ENCODE measurements at regions not wholly inside any gene's neighbourhood (a gene's known extent, or its start where the extent isn't known, plus 50 kb on each side); places are given as distances from the start of the nearest gene placed in this dataset.

GRCh38 chr10:15439341-15439842 is 68.3 kb upstream of the FAM171A1 start:
- TF ChIP-seq CTCF (conservative IDR thresholded peaks at IDR 0.05 in 1 of 2, IDR thresholded peaks at IDR 0.05 in 1 of 2; ENCODE audit: low read depth in 1 of 2, low read length in 2 of 2) (peak; percentile 37 to 67), EZH2 (IDR thresholded peaks at IDR 0.05; ENCODE audit: low read length, missing control alignments) (no peak)
- DNase-seq (ENCODE audit: low read depth in 2 of 2) = peak; percentile 13 to 43

GRCh38 chr10:15436696-15437095 is 65.6 kb upstream of the FAM171A1 start:
- Histone ChIP-seq H3K36me3 (ENCODE audit: control insufficient read depth, insufficient read depth, low read length) (no peaks in the 10 kb centered on the region), H3K79me2 (ENCODE audit: control insufficient read depth, insufficient read depth, low read length) (no peaks in the 10 kb centered on the region), H3K27me3 (ENCODE audit: control insufficient read depth, insufficient read depth, low read length) (no peaks in the 10 kb centered on the region), H4K20me1 (ENCODE audit: control insufficient read depth, extremely low read depth, insufficient read depth, low read length) (no peaks in the 10 kb centered on the region), H3K27ac (ENCODE audit: insufficient read depth, low read length) (no peak overlapping the region), H2AFZ (ENCODE audit: low read length) (no peak overlapping the region), H3K9ac (ENCODE audit: insufficient read depth, low read length) (no peak overlapping the region), H3K4me1 (ENCODE audit: control insufficient read depth, extremely low read depth, insufficient read depth, low read length) (peaks cover 4% of the 10 kb centered on the region), H3K9me3 (ENCODE audit: control insufficient read depth, insufficient read depth, low read depth, low read length) (no peaks in the 10 kb centered on the region), H3K4me2 (ENCODE audit: extremely low read depth, insufficient read depth, low read length) (no peak overlapping the region), H3K4me3 (replicated peaks in 1 of 4; ENCODE audit: control extremely low read depth in 1 of 4, insufficient read depth in 1 of 4, low read depth in 3 of 4, low read length in 4 of 4) (no peak overlapping the region)
- DNase-seq (ENCODE audit: low read depth in 2 of 2) = peak; percentile 29 to 55
- TF ChIP-seq EZH2 (IDR thresholded peaks at IDR 0.05; ENCODE audit: low read length, missing control alignments) (no peak), CTCF (conservative IDR thresholded peaks at IDR 0.05 in 1 of 2, IDR thresholded peaks at IDR 0.05 in 1 of 2; ENCODE audit: low read depth in 1 of 2, low read length in 2 of 2) (no peak)

More at GRCh38 chr10:15439341-15439842, 68.3 kb upstream of the FAM171A1 start:
- Histone ChIP-seq H3K79me2 (ENCODE audit: control insufficient read depth, insufficient read depth, low read length) (no peaks in the 10 kb centered on the region), H3K9ac (ENCODE audit: insufficient read depth, low read length) (peak overlapping the region; percentile 16), H3K9me3 (ENCODE audit: control insufficient read depth, insufficient read depth, low read depth, low read length) (no peaks in the 10 kb centered on the region), H2AFZ (ENCODE audit: low read length) (peak overlapping the region; percentile 96), H4K20me1 (ENCODE audit: control insufficient read depth, extremely low read depth, insufficient read depth, low read length) (no peaks in the 10 kb centered on the region), H3K36me3 (ENCODE audit: control insufficient read depth, insufficient read depth, low read length) (no peaks in the 10 kb centered on the region), H3K27ac (ENCODE audit: insufficient read depth, low read length) (no peak overlapping the region), H3K27me3 (ENCODE audit: control insufficient read depth, insufficient read depth, low read length) (no peaks in the 10 kb centered on the region), H3K4me1 (ENCODE audit: control insufficient read depth, extremely low read depth, insufficient read depth, low read length) (peaks cover 4% of the 10 kb centered on the region), H3K4me2 (ENCODE audit: extremely low read depth, insufficient read depth, low read length) (peak overlapping the region; percentile 82), H3K4me3 (replicated peaks in 1 of 4; ENCODE audit: control extremely low read depth in 1 of 4, insufficient read depth in 1 of 4, low read depth in 3 of 4, low read length in 4 of 4) (peak overlapping the region; percentile 25 to 46 (median 42))

- H3K9me3 ChIP-seq (ENCODE audit: control insufficient read depth, insufficient read depth, low read depth, low read length) = no peaks in the 10 kb centered on the region
- no peak overlapping the region for H3K9ac ChIP-seq (ENCODE audit: insufficient read depth, low read length)
- peak; percentile 32 to 68 for DNase-seq (ENCODE audit: low read depth in 2 of 2)
- peak overlapping the region; percentile 18 to 69 (median 42) for H3K4me3 ChIP-seq (replicated peaks in 1 of 4; ENCODE audit: control extremely low read depth in 1 of 4, insufficient read depth in 1 of 4, low read depth in 3 of 4, low read length in 4 of 4)
- peak overlapping the region; percentile 44 for H3K4me2 ChIP-seq (ENCODE audit: extremely low read depth, insufficient read depth, low read length)
- no peaks in the 10 kb centered on the region for H3K79me2 ChIP-seq (ENCODE audit: control insufficient read depth, insufficient read depth, low read length)
- no peaks in the 10 kb centered on the region for H3K4me1 ChIP-seq (ENCODE audit: control insufficient read depth, extremely low read depth, insufficient read depth, low read length)
- peak overlapping the region; percentile 60 for H2AFZ ChIP-seq (ENCODE audit: low read length)
- no peaks in the 10 kb centered on the region for H3K27me3 ChIP-seq (ENCODE audit: control insufficient read depth, insufficient read depth, low read length)
- no peaks in the 10 kb centered on the region for H3K36me3 ChIP-seq (ENCODE audit: control insufficient read depth, insufficient read depth, low read length)
- H3K27ac ChIP-seq (ENCODE audit: insufficient read depth, low read length) = no peak overlapping the region
- TF ChIP-seq EZH2 (IDR thresholded peaks at IDR 0.05; ENCODE audit: low read length, missing control alignments) (no peak), CTCF (conservative IDR thresholded peaks at IDR 0.05 in 1 of 2, IDR thresholded peaks at IDR 0.05 in 1 of 2; ENCODE audit: low read depth in 1 of 2, low read length in 2 of 2) (peak; percentile 62 to 71)
- no peaks in the 10 kb centered on the region for H4K20me1 ChIP-seq (ENCODE audit: control insufficient read depth, extremely low read depth, insufficient read depth, low read length)
Observed at GRCh38 chr10:15433850-15434537, 62.9 kb upstream of the FAM171A1 start.
